Natural killer cell treated with Interleukin-12 subunit alpha and Interleukin-12 subunit beta and Interleukin-15 and Interleukin-18, amount 100 ng/mL, for 72 hours (primary cell): ENCODE measurements at regions not wholly inside any gene's neighbourhood (a gene's known extent, or its start where the extent isn't known, plus 50 kb on each side); places are given as distances from the start of the nearest gene placed in this dataset.
"Not testable (repeated sequence)": the region's sequence is repeated elsewhere in the genome, so short reads cannot be mapped to it uniquely, and the experiment has no call there.

Source experiments
- ATAC-seq, 2 donors: fragments of 150-1000 bp; cut with Tn5 transposase in 1 of 2; sonication (Bioruptor Pico), chemical (Tn5 transposase) in 1 of 2; 2 replicates each; pipeline ENCODE4 v1.10.0; 2021
- DNase-seq: peaks from one replicate; pipeline ENCODE4 v3.0.0; 2022; ENCODE audit warnings: low spot score
- H3K27ac Mint-ChIP-seq, 2 donors: 1 replicate in 1 of 2; 2 replicates in 1 of 2; pipeline ENCODE4 v1.8.0; 2022; ENCODE audit warnings: mixed read lengths in 2 of 2, mild to moderate bottlenecking in 1 of 2, moderate library complexity in 1 of 2
- H3K27me3 Mint-ChIP-seq, 2 donors: 1 replicate in 1 of 2; 2 replicates in 1 of 2; pipeline ENCODE4 v1.8.0; 2022; ENCODE audit warnings: mixed read lengths in 2 of 2
- H3K36me3 Mint-ChIP-seq: one replicate; pipeline ENCODE4 v1.8.0; 2022; ENCODE audit warnings: mixed read lengths
- H3K4me1 Mint-ChIP-seq, 2 donors: 1 replicate in 1 of 2; 2 replicates in 1 of 2; pipeline ENCODE4 v1.8.0; 2022; ENCODE audit warnings: low read depth in 2 of 2, mixed read lengths in 2 of 2, mild to moderate bottlenecking in 1 of 2
- H3K4me3 Mint-ChIP-seq: one replicate; pipeline ENCODE4 v1.8.0; 2022; ENCODE audit warnings: mixed read lengths
- H3K9me3 Mint-ChIP-seq: 2 replicates; pipeline ENCODE4 v1.8.0; 2022; ENCODE audit warnings: mixed read lengths

- Mint-ChIP-seq H3K36me3 (no peaks in the 10 kb centered on the region), H3K4me1 (no peaks in the 10 kb centered on the region), H3K4me3 (no peak overlapping the region), H3K9me3 (no peaks in the 10 kb centered on the region), H3K27ac (no peak overlapping the region), H3K27me3 (no peaks in the 10 kb centered on the region)
- ATAC-seq (no peak), DNase-seq (no peak)
Measured at GRCh38 chr15:98324341-98324970, 323.9 kb upstream of the IGF1R start.

GRCh38 chr15:98326804-98327203 is 321.5 kb upstream of the IGF1R start:
- Mint-ChIP-seq H3K27me3 (peaks cover 9 to 10% of the 10 kb centered on the region in 2 donors), H3K4me1 (no peaks in the 10 kb centered on the region), H3K9me3 (no peaks in the 10 kb centered on the region), H3K36me3 (no peaks in the 10 kb centered on the region), H3K4me3 (no peak overlapping the region), H3K27ac (no peak overlapping the region)
- DNase-seq (no peak), ATAC-seq (no peak)

DNA sequence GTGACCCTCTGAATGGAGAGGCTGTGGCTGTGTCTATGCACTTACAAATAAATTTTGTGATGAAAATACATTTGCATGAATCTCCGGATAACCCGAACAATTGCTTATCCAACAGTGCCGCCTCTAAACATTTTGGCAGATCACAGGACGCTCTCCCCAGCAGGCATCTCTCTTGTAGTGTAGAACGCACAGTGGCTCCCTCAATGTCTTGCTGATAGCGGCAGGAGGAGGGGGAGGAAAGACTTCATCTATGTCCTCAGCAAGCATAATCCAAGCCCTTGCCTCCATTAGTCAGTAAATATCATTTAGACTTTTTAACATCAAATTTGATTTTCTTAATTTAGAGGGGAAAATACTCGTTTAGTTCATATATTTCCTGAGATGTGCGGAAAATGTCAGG is 318.1 kb upstream of the IGF1R start:
- no peak for DNase-seq
- H3K27ac Mint-ChIP-seq: no peak overlapping the region
- no peaks in the 10 kb centered on the region for H3K4me1 Mint-ChIP-seq

GRCh38 chr15:98330692-98331435 is 317.5 kb upstream of the IGF1R start:
- H3K36me3 Mint-ChIP-seq: no peaks in the 10 kb centered on the region
- H3K9me3 Mint-ChIP-seq: no peaks in the 10 kb centered on the region
- no peak overlapping the region for H3K4me3 Mint-ChIP-seq
- H3K27me3 Mint-ChIP-seq: peaks cover 19% of the 10 kb centered on the region in 2 donors
- no peak overlapping the region for H3K27ac Mint-ChIP-seq
- ATAC-seq: no peak
- no peak for DNase-seq
- no peaks in the 10 kb centered on the region for H3K4me1 Mint-ChIP-seq

More for the DNA sequence above, 318.1 kb upstream of the IGF1R start:
- no peaks in the 10 kb centered on the region for H3K9me3 Mint-ChIP-seq
- H3K36me3 Mint-ChIP-seq: no peaks in the 10 kb centered on the region
- H3K4me3 Mint-ChIP-seq: no peak overlapping the region
- peaks cover 14 to 19% of the 10 kb centered on the region in 2 donors for H3K27me3 Mint-ChIP-seq
- no peak for ATAC-seq

DNA sequence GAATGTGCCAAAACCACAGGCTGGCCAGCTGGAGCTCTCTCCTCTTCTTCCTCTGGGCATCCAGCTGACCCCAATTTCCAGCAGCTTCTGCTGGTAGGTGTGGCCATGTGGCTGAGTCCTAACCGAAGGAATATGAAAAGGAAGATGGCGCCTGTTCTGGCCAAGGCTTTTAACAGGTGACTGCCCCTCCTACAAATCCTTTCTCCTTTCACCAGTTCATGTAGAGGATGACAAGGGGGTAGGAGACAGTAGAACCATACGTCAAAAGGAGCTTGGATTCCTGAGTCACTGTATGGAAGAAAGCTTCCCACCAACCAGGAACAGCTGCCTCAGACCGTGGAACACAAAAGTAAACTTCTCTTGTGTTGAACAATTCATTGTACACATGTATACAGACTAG is 316.7 kb upstream of the IGF1R start:
- ATAC-seq (no peak), DNase-seq (no peak)
- Mint-ChIP-seq H3K27me3 (peaks cover 19 to 20% of the 10 kb centered on the region in 2 donors), H3K4me1 (no peaks in the 10 kb centered on the region), H3K4me3 (no peak overlapping the region), H3K36me3 (no peaks in the 10 kb centered on the region), H3K9me3 (no peaks in the 10 kb centered on the region), H3K27ac (no peak overlapping the region)

GRCh38 chr15:98333251-98333650 is 315.1 kb upstream of the IGF1R start:
- DNase-seq: no peak
- Mint-ChIP-seq H3K9me3 (no peaks in the 10 kb centered on the region), H3K4me1 (no peaks in the 10 kb centered on the region), H3K27ac (no peak overlapping the region), H3K36me3 (no peaks in the 10 kb centered on the region), H3K4me3 (no peak overlapping the region), H3K27me3 (peaks cover 19 to 20% of the 10 kb centered on the region in 2 donors)
- ATAC-seq: no peak

GRCh38 chr15:98342911-98343310 is 305.4 kb upstream of the IGF1R start:
- H3K4me3 Mint-ChIP-seq: no peak overlapping the region
- H3K36me3 Mint-ChIP-seq: no peaks in the 10 kb centered on the region
- ATAC-seq (no peak), DNase-seq (no peak)
- peaks cover 2 to 15% of the 10 kb centered on the region in 2 donors for H3K27me3 Mint-ChIP-seq
- no peak overlapping the region for H3K27ac Mint-ChIP-seq
- no peaks in the 10 kb centered on the region for H3K9me3 Mint-ChIP-seq
- H3K4me1 Mint-ChIP-seq: no peaks in the 10 kb centered on the region

- no peak for ATAC-seq
- H3K36me3 Mint-ChIP-seq: no peaks in the 10 kb centered on the region
- no peaks in the 10 kb centered on the region for H3K4me1 Mint-ChIP-seq
- DNase-seq: no peak
- H3K4me3 Mint-ChIP-seq: no peak overlapping the region
- no peak overlapping the region for H3K27ac Mint-ChIP-seq
- H3K27me3 Mint-ChIP-seq: peaks cover 2 to 15% of the 10 kb centered on the region in 2 donors
- H3K9me3 Mint-ChIP-seq: no peaks in the 10 kb centered on the region
Measured at GRCh38 chr15:98344591-98344990, 303.7 kb upstream of the IGF1R start.

- ATAC-seq (no peak), DNase-seq (no peak)
- Mint-ChIP-seq H3K4me3 (no peak overlapping the region), H3K27me3 (peaks cover 2 to 15% of the 10 kb centered on the region in 2 donors), H3K9me3 (no peaks in the 10 kb centered on the region), H3K4me1 (no peaks in the 10 kb centered on the region), H3K36me3 (no peaks in the 10 kb centered on the region), H3K27ac (no peak overlapping the region)
Measured at GRCh38 chr15:98347001-98347400, 301.3 kb upstream of the IGF1R start.

DNA sequence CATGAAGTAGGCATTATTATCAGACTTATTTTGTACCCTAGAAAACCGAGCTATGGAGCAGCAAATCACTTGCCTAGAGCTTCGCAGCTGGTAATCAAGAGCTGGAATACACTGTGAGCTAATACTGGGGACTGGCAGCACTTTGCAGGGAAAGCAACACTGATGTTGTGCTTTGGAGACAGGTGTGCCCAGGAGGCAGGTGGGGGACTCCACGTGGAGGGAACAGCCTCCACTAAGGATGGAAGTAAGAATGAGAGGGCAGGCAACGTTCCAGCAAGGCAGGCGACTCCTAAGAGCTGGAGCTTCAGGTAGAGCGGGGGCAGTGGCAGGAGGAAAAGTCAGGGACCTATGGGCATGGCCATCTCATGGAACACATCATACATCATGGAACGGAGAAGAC is 300.5 kb upstream of the IGF1R start:
- H3K36me3 Mint-ChIP-seq: no peaks in the 10 kb centered on the region
- no peak for DNase-seq
- ATAC-seq: no peak
- H3K9me3 Mint-ChIP-seq: no peaks in the 10 kb centered on the region
- no peak overlapping the region for H3K4me3 Mint-ChIP-seq
- H3K27ac Mint-ChIP-seq: no peak overlapping the region
- peaks cover 2 to 15% of the 10 kb centered on the region in 2 donors for H3K27me3 Mint-ChIP-seq
- H3K4me1 Mint-ChIP-seq: no peaks in the 10 kb centered on the region

DNA sequence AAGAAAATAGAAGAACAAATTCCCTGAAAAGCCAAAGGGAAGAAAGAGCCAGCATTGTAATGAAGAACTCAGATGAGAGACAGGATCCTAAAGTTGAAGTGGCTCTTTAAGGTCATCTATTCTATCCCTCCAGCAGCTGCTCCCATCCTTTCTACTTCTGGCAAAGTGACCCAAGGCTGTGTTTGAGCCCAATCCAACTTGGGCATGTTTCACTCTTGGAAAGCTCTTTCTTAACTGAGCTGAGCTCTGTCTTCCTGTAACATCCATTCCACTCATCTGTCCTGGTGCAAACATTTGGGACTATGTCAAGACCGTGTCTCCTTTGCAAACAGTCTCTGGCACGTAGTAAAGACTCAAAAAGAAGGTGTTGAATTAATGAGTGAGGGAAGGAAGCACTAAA is 298.1 kb upstream of the IGF1R start:
- Mint-ChIP-seq H3K27me3 (peaks cover 7 to 34% of the 10 kb centered on the region in 2 donors), H3K27ac (no peak overlapping the region), H3K4me3 (no peak overlapping the region), H3K4me1 (no peaks in the 10 kb centered on the region), H3K36me3 (no peaks in the 10 kb centered on the region), H3K9me3 (no peaks in the 10 kb centered on the region)
- ATAC-seq (no peak), DNase-seq (no peak)

- peaks cover 17 to 31% of the 10 kb centered on the region in 2 donors for H3K27me3 Mint-ChIP-seq
- H3K4me3 Mint-ChIP-seq, H3K9me3 Mint-ChIP-seq, H3K27ac Mint-ChIP-seq, ATAC-seq, H3K4me1 Mint-ChIP-seq, DNase-seq, H3K36me3 Mint-ChIP-seq: not testable (repeated sequence)
Measured at GRCh38 chr15:98358274-98358673, 290.1 kb upstream of the IGF1R start.

GRCh38 chr15:98358971-98359370 is 289.4 kb upstream of the IGF1R start:
- Mint-ChIP-seq H3K9me3 (no peaks in the 10 kb centered on the region), H3K4me3 (no peak overlapping the region), H3K27ac (no peak overlapping the region), H3K27me3 (peaks cover 14 to 24% of the 10 kb centered on the region in 2 donors), H3K36me3 (no peaks in the 10 kb centered on the region), H3K4me1 (no peaks in the 10 kb centered on the region)
- ATAC-seq (no peak), DNase-seq (no peak)

DNA sequence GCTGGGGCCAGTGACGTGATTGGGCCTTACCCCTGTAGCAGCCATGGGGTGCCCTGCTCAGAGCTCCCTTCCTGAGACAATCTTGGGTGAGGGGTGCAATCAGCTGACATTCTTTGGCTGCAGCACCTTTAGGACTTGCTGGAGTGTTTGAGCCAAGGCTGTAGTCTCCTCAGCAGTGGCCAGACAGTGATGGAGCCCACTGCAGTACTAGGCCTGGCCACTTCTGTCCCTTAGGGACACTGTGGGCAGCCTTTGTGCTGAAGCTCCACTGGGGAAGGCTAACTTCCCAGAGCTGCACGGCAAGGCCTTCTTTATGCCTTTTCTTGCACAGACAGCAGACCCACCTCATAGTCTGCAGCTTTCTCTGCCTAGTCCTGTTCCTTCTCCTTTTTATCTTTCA is 284.9 kb upstream of the IGF1R start:
- H3K27ac Mint-ChIP-seq: no peak overlapping the region
- H3K4me3 Mint-ChIP-seq: no peak overlapping the region
- H3K36me3 Mint-ChIP-seq: no peaks in the 10 kb centered on the region
- DNase-seq (no peak), ATAC-seq (peak in 1 of 2 donors; percentile 57)
- H3K27me3 Mint-ChIP-seq: peaks cover 7 to 11% of the 10 kb centered on the region in 2 donors
- H3K4me1 Mint-ChIP-seq: no peaks in the 10 kb centered on the region
- H3K9me3 Mint-ChIP-seq: no peaks in the 10 kb centered on the region
